ENCODE measurements at regions not wholly inside any gene's neighbourhood (a gene's known extent, or its start where the extent isn't known, plus 50 kb on each side); places are given as distances from the start of the nearest gene placed in this dataset.

GRCh38 chr6:137623293-137623692 is 129.1 kb upstream of the OLIG3 start (continued):
- no peak for TF ChIP-seq CHD7 (IDR thresholded peaks at IDR 0.05; ENCODE audit: insufficient replicate concordance, low read length)
- no peak for TF ChIP-seq KDM4A (IDR thresholded peaks at IDR 0.05; ENCODE audit: low read depth, low read length, severe bottlenecking)

Measured in H1 (cell line).